ENCODE measurements at regions not wholly inside any gene's neighbourhood (a gene's known extent, or its start where the extent isn't known, plus 50 kb on each side); places are given as distances from the start of the nearest gene placed in this dataset.

- Histone ChIP-seq H3K27ac (ENCODE audit: low read length) (no peak overlapping the region), H3K27me3 (ENCODE audit: control insufficient read depth, insufficient read depth) (no peaks in the 10 kb centered on the region), H3K4me3 (ENCODE audit: low read length) (no peak overlapping the region), H3K4me1 (ENCODE audit: control insufficient read depth, insufficient read depth, low read length) (no peaks in the 10 kb centered on the region), H3K9me3 (ENCODE audit: control insufficient read depth, low read length) (no peaks in the 10 kb centered on the region)
- WGBS, result 61% methylated on average over 8 of the region's 8 CpGs
- ATAC-seq, result no peak
- intact Hi-C loops (cut with DNase I), result loop anchor here in 2 of 4 donors (10.0 kb wide), 3 partner anchors 73 to 143 kb away; no protein-coding TSS in a partner anchor
- no peak for DNase-seq
Measured at GRCh38 chr12:19647806-19648556, 208.7 kb downstream of the AEBP2 start.

DNA sequence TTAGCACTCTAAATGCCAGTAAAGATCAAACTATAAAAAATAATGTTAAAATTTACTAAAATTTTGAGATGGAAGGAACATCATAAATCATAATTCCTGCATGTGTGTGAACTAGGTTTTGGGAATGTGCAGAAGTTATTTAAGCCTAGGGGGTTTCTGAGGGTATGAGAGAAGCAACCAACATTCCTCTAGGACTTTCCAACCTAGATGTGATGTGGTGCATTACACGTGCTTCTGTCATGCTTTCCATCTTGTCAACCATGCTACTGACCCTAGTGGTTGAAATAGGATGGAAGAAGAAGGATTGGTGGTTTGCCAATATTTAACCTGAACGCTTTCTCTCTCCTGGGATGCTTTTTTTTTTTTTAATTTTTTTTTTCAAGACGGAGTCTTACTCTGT is 209.3 kb downstream of the AEBP2 start:
- Histone ChIP-seq H3K4me3 (ENCODE audit: low read length) (no peak overlapping the region), H3K4me1 (ENCODE audit: control insufficient read depth, insufficient read depth, low read length) (no peaks in the 10 kb centered on the region), H3K27ac (ENCODE audit: low read length) (no peak overlapping the region), H3K9me3 (ENCODE audit: control insufficient read depth, low read length) (no peaks in the 10 kb centered on the region), H3K27me3 (ENCODE audit: control insufficient read depth, insufficient read depth) (no peaks in the 10 kb centered on the region)
- ATAC-seq (no peak), DNase-seq (no peak)
- 94% methylated on average over 3 of the region's 3 CpGs for WGBS
- intact Hi-C loops (cut with DNase I), result loop anchor here in 2 of 4 donors (10.0 kb wide), 3 partner anchors 74 to 144 kb away; no protein-coding TSS in a partner anchor

DNA sequence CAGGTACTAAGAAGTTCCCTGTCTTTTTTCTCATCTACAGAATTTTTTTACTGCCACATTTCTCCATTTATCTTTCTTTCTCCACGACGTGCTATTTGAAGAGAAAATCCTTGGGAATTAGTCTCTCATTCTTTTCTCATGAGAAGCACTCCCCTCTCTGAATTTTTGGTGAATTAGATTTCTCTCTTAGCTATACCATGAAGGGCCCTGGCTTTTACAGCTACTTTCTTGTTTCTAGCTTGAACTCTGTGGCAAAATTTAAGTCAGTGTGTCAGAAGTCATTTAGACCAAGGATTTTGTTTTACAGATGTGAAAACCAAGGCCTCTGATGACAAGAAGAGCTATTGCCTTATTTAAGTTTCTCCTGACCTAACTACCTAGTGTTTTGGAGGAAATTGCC is 213.1 kb downstream of the AEBP2 start:
- DNase-seq (no peak), ATAC-seq (no peak)
- H3K27me3 ChIP-seq (ENCODE audit: control insufficient read depth, insufficient read depth), result no peaks in the 10 kb centered on the region
- intact Hi-C loops (cut with DNase I), result no loop called here
- no peak overlapping the region for H3K4me3 ChIP-seq (ENCODE audit: low read length)
- H3K9me3 ChIP-seq (ENCODE audit: control insufficient read depth, low read length), result no peaks in the 10 kb centered on the region
- no peak overlapping the region for H3K27ac ChIP-seq (ENCODE audit: low read length)
- WGBS, result 32% methylated on average over 2 of the region's 2 CpGs
- H3K4me1 ChIP-seq (ENCODE audit: control insufficient read depth, insufficient read depth, low read length), result no peaks in the 10 kb centered on the region

GRCh38 chr12:19654650-19655376 is 215.5 kb downstream of the AEBP2 start:
- DNase-seq, result no peak
- ATAC-seq, result no peak
- H3K27me3 ChIP-seq (ENCODE audit: control insufficient read depth, insufficient read depth), result no peaks in the 10 kb centered on the region
- WGBS, result 61% methylated on average over 5 of the region's 5 CpGs
- H3K4me1 ChIP-seq (ENCODE audit: control insufficient read depth, insufficient read depth, low read length), result no peaks in the 10 kb centered on the region
- H3K4me3 ChIP-seq (ENCODE audit: low read length), result no peak overlapping the region
- no peak overlapping the region for H3K27ac ChIP-seq (ENCODE audit: low read length)
- intact Hi-C loops (cut with DNase I), result no loop called here
- no peaks in the 10 kb centered on the region for H3K9me3 ChIP-seq (ENCODE audit: control insufficient read depth, low read length)

DNA sequence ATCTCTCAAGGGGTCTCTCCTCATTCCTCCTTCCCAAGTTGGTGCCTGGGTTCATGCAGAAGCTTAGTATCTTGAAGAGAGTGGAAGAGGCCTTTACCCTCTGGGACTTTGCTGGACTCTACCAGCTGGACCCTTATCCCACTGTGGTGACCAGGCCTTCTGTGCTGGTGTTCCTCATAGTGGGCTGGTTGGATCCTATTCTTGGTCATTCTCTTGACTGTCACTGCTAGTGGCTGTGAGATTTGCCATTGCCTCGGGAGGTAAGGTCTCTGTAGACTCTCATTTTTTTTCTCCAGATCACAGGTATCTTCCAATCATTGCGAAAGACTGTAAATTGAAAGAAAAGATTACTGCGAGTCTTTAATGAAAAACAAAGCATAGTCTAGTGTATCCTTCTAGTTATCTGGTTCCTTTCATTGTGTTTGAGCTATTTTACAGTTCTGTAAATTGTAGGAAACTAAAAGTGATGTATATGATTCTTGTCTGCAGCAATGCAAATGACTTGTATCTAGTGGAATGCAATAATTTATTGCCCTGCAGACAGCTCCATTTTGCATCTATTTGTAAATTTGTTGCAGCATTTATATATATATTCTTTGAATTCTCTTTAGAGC is 217.9 kb downstream of the AEBP2 start:
- Histone ChIP-seq H3K27ac (ENCODE audit: low read length) (no peak overlapping the region), H3K4me3 (ENCODE audit: low read length) (no peak overlapping the region), H3K4me1 (ENCODE audit: control insufficient read depth, insufficient read depth, low read length) (no peaks in the 10 kb centered on the region), H3K27me3 (ENCODE audit: control insufficient read depth, insufficient read depth) (no peaks in the 10 kb centered on the region), H3K9me3 (ENCODE audit: control insufficient read depth, low read length) (no peaks in the 10 kb centered on the region)
- WGBS, result 93% methylated on average over 3 of the region's 3 CpGs
- DNase-seq (no peak), ATAC-seq (no peak)
- intact Hi-C loops (cut with DNase I), result no loop called here

DNA sequence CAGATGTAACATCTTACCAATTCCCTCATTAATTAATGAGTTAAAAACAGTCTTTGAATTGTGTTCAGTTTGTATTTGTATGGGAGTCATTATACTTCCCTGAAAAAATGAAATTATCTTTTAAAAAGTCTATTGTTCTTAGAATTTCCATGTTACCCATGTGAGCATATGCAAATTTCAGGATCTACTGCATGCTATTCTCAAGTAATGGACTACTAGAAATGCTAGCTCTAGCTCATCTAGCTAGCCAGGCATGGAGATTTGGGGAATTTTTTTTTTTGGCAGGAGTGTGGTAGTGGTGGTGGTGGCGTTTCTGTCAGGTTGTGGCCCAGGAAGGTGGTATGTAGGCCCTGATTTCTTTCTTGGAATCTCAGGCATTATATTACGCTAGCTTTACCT is 218.4 kb downstream of the AEBP2 start:
- Histone ChIP-seq H3K4me1 (ENCODE audit: control insufficient read depth, insufficient read depth, low read length) (no peaks in the 10 kb centered on the region), H3K27ac (ENCODE audit: low read length) (no peak overlapping the region), H3K9me3 (ENCODE audit: control insufficient read depth, low read length) (no peaks in the 10 kb centered on the region), H3K27me3 (ENCODE audit: control insufficient read depth, insufficient read depth) (no peaks in the 10 kb centered on the region), H3K4me3 (ENCODE audit: low read length) (no peak overlapping the region)
- intact Hi-C loops (cut with DNase I), result no loop called here
- no peak for DNase-seq
- WGBS, result 98% methylated on average over 2 of the region's 2 CpGs
- ATAC-seq, result no peak

- Histone ChIP-seq H3K4me3 (ENCODE audit: low read length) (no peak overlapping the region), H3K27ac (ENCODE audit: low read length) (no peak overlapping the region), H3K27me3 (ENCODE audit: control insufficient read depth, insufficient read depth) (no peaks in the 10 kb centered on the region), H3K9me3 (ENCODE audit: control insufficient read depth, low read length) (no peaks in the 10 kb centered on the region), H3K4me1 (ENCODE audit: control insufficient read depth, insufficient read depth, low read length) (no peaks in the 10 kb centered on the region)
- intact Hi-C loops (cut with DNase I), result no loop called here
- DNase-seq (no peak), ATAC-seq (no peak)
- WGBS, result 93% methylated on average over 2 of the region's 2 CpGs
Measured at GRCh38 chr12:19659086-19659485, 219.8 kb downstream of the AEBP2 start.

DNA sequence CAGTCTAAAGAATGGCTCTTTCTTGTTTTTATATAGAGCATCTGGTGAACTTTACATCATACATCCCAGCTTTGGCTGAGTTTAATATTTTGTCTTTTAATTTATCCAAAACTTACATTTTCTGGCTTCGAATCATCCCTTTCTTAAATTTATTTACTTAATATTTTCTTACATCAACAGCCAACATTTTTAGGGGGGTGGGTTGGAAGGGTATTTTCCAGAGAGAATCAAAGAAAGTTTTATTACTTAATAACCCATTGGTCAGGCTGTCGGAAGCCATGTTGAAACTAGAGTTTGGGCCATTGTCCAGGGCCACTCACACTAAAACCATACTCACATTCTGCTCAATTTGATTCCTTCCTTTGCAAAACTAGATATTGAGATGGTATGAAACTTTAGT is 220.2 kb downstream of the AEBP2 start:
- Histone ChIP-seq H3K9me3 (ENCODE audit: control insufficient read depth, low read length) (no peaks in the 10 kb centered on the region), H3K27me3 (ENCODE audit: control insufficient read depth, insufficient read depth) (no peaks in the 10 kb centered on the region), H3K4me1 (ENCODE audit: control insufficient read depth, insufficient read depth, low read length) (no peaks in the 10 kb centered on the region), H3K27ac (ENCODE audit: low read length) (no peak overlapping the region), H3K4me3 (ENCODE audit: low read length) (no peak overlapping the region)
- DNase-seq (no peak), ATAC-seq (no peak)
- 82% methylated on average over 2 of the region's 2 CpGs for WGBS
- intact Hi-C loops (cut with DNase I), result no loop called here

- intact Hi-C loops (cut with DNase I), result no loop called here
- no peaks in the 10 kb centered on the region for H3K4me1 ChIP-seq (ENCODE audit: control insufficient read depth, insufficient read depth, low read length)
- ATAC-seq (no peak), DNase-seq (no peak)
- WGBS, result 67% methylated on average over 1 of the region's 1 CpG
- no peaks in the 10 kb centered on the region for H3K9me3 ChIP-seq (ENCODE audit: control insufficient read depth, low read length)
- H3K27ac ChIP-seq (ENCODE audit: low read length), result no peak overlapping the region
- no peaks in the 10 kb centered on the region for H3K27me3 ChIP-seq (ENCODE audit: control insufficient read depth, insufficient read depth)
- no peak overlapping the region for H3K4me3 ChIP-seq (ENCODE audit: low read length)
Measured at GRCh38 chr12:19665121-19665900, 226.0 kb downstream of the AEBP2 start.

DNA sequence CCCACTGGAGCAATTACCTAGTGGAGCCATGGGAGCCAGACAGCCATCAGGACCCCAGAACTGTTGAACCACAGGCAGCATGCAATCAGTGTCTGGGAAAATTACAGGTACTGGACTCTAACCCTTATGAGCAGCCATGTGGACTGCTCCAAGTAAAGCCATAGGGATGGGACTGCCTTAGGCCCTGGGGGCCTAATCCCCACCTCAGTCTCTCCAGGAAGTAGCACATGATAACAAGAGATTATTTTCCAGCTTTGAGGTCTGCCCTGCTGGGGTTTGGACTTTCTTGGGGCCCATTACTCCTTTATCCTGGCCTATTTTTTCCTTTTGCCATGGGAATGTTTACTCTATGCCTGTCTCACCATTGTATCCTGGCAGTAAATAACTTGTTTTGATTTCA is 226.8 kb downstream of the AEBP2 start:
- no peak for ATAC-seq
- no peak for DNase-seq
- H3K9me3 ChIP-seq (ENCODE audit: control insufficient read depth, low read length), result no peaks in the 10 kb centered on the region
- H3K27me3 ChIP-seq (ENCODE audit: control insufficient read depth, insufficient read depth), result no peaks in the 10 kb centered on the region
- intact Hi-C loops (cut with DNase I), result no loop called here
- no peak overlapping the region for H3K27ac ChIP-seq (ENCODE audit: low read length)
- no peak overlapping the region for H3K4me3 ChIP-seq (ENCODE audit: low read length)
- H3K4me1 ChIP-seq (ENCODE audit: control insufficient read depth, insufficient read depth, low read length), result no peaks in the 10 kb centered on the region

DNA sequence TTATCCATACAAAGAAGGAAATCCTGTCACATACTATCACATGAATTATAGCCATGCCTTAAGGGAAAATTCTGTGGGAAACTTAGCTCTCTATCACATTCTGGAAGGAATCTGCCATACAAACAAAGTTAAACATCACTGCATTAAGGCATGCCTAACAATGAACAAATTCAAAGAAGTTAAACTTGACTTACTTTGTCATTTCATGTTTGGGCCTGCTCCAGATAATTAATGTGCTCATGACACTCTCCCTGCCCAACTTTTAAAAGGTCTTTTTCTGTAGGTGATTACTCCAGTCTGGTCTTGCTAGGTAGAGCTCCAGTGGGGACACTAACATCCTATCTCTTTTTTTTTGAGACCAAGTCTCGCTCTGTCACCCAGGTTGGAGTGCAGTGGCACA is 230.5 kb downstream of the AEBP2 start:
- Histone ChIP-seq H3K27me3 (ENCODE audit: control insufficient read depth, insufficient read depth) (no peaks in the 10 kb centered on the region), H3K4me3 (ENCODE audit: low read length) (no peak overlapping the region), H3K4me1 (ENCODE audit: control insufficient read depth, insufficient read depth, low read length) (no peaks in the 10 kb centered on the region), H3K9me3 (ENCODE audit: control insufficient read depth, low read length) (no peaks in the 10 kb centered on the region), H3K27ac (ENCODE audit: low read length) (no peak overlapping the region)
- ATAC-seq, result no peak
- 96% methylated on average over 1 of the region's 1 CpG for WGBS
- intact Hi-C loops (cut with DNase I), result no loop called here
- no peak for DNase-seq
